Common myeloid progenitor, CD34-positive (primary cell): ENCODE measurements at regions not wholly inside any gene's neighbourhood (a gene's known extent, or its start where the extent isn't known, plus 50 kb on each side); places are given as distances from the start of the nearest gene placed in this dataset.

Experiments used
- CTCF ChIA-PET: fragments of 350-600 bp; sonication (Branson Sonifier 250); formaldehyde crosslinking; loops from one replicate; lab custom pipeline; 2021; ENCODE audit warnings: antibody characterized with exemption; lab: Charles Lee
- POLR2A ChIA-PET: fragments of 350-600 bp; sonication (Branson Sonifier 250); formaldehyde crosslinking; loops from one replicate; lab custom pipeline; 2021; ENCODE audit warnings: antibody characterized with exemption; lab: Charles Lee
- DNase-seq, 3 donors: peaks; one replicate each; pipeline versions ENCODE4 v3.0.0 to v3.0.0-alpha.2; 2013
- H3K27ac ChIP-seq, 2 experiments: 1 replicate in 1 of 2; 2 replicates in 1 of 2; pipeline ENCODE4 v1.7.0; 2013; ENCODE audit warnings: inconsistent platforms in 2 of 2, low read length in 2 of 2, mild to moderate bottlenecking in 2 of 2, low read depth in 1 of 2, moderate library complexity in 1 of 2; ENCODE audit not compliant: severe bottlenecking in 2 of 2, insufficient read depth in 1 of 2, poor library complexity in 1 of 2
- H3K27me3 ChIP-seq, 5 experiments: replicated peaks in 2 of 5; 1 replicate in 3 of 5; 2 replicates in 2 of 5; pipeline versions ENCODE4 v1.6.1 to v1.7.0; 2013; ENCODE audit warnings: low read length in 4 of 5, mild to moderate bottlenecking in 2 of 5, moderate library complexity in 2 of 5, inconsistent platforms in 1 of 5; ENCODE audit not compliant: insufficient read depth in 5 of 5, control insufficient read depth in 4 of 5
- H3K36me3 ChIP-seq, 4 experiments: 1 replicate in 2 of 4; 2 replicates in 2 of 4; pipeline versions ENCODE4 v1.6.1 to v1.7.0; 2013; ENCODE audit warnings: low read length in 3 of 4, control low read depth in 1 of 4, mild to moderate bottlenecking in 1 of 4; ENCODE audit not compliant: control insufficient read depth in 4 of 4, insufficient read depth in 4 of 4
- H3K4me1 ChIP-seq, 4 experiments: 1 replicate in 3 of 4; 2 replicates in 1 of 4; pipeline versions ENCODE4 v1.6.1 to v1.7.1; 2013; ENCODE audit warnings: low read length in 3 of 4, mild to moderate bottlenecking in 3 of 4, control low read depth in 1 of 4, inconsistent platforms in 1 of 4, moderate library complexity in 1 of 4; ENCODE audit not compliant: control insufficient read depth in 4 of 4, insufficient read depth in 4 of 4; ENCODE audit errors: control extremely low read depth in 1 of 4
- H3K4me3 ChIP-seq, 7 experiments: 1 replicate in 4 of 7; 2 replicates in 3 of 7; pipeline versions ENCODE4 v1.5.1 to v1.7.0; 2013; ENCODE audit warnings: mild to moderate bottlenecking in 7 of 7, low read length in 6 of 7, moderate library complexity in 6 of 7, inconsistent platforms in 2 of 7, low read depth in 2 of 7, control low read depth in 1 of 7; ENCODE audit not compliant: insufficient read depth in 4 of 7, control insufficient read depth in 1 of 7; ENCODE audit errors: extremely low read depth in 1 of 7
- H3K9me3 ChIP-seq, 5 experiments: 1 replicate in 4 of 5; 2 replicates in 1 of 5; pipeline versions ENCODE4 v1.6.1 to v1.7.1; 2013; ENCODE audit warnings: low read length in 4 of 5, mild to moderate bottlenecking in 2 of 5, inconsistent platforms in 1 of 5, low read depth in 1 of 5, moderate library complexity in 1 of 5; ENCODE audit not compliant: control insufficient read depth in 4 of 5, insufficient read depth in 2 of 5; ENCODE audit errors: control extremely low read depth in 1 of 5
- WGBS: methylation state at CpG from one replicate; pipeline ENCODE4 v1.1.5; 2013; ENCODE audit not compliant: insufficient coverage; 5-methylcytosine and 5-hydroxymethylcytosine counted together

- no peaks in the 10 kb centered on the region for H3K36me3 ChIP-seq
- no peaks in the 10 kb centered on the region for H3K9me3 ChIP-seq
- H3K27me3 ChIP-seq, result peaks cover 0 to 4% (median 0%) of the 10 kb centered on the region in 5 experiments
- no peak overlapping the region for H3K4me3 ChIP-seq
- POLR2A ChIA-PET, result no interaction called here
- no peaks in the 10 kb centered on the region for H3K4me1 ChIP-seq
- no peak overlapping the region for H3K27ac ChIP-seq
- CTCF ChIA-PET, result no interaction called here
- DNase-seq, result no peak
These were observed 247.3 kb upstream of the GYPC start for GRCh38 chr2:126408671-126409070.

- Histone ChIP-seq H3K4me3 (no peak overlapping the region), H3K36me3 (no peaks in the 10 kb centered on the region), H3K27me3 (peaks cover 0 to 4% (median 0%) of the 10 kb centered on the region in 5 experiments), H3K4me1 (no peaks in the 10 kb centered on the region), H3K9me3 (no peaks in the 10 kb centered on the region), H3K27ac (no peak overlapping the region)
- CTCF ChIA-PET, result interaction anchor here (1.0 to 1.4 kb wide), 2 partner anchors 13 to 17 kb away, joined by 3 read pairs; no protein-coding TSS in a partner anchor
- no peak for DNase-seq
- 100% methylated on average over 1 of the region's 3 CpGs for WGBS
- POLR2A ChIA-PET, result no interaction called here
These were observed 246.1 kb upstream of the GYPC start for GRCh38 chr2:126409850-126410249.

DNA sequence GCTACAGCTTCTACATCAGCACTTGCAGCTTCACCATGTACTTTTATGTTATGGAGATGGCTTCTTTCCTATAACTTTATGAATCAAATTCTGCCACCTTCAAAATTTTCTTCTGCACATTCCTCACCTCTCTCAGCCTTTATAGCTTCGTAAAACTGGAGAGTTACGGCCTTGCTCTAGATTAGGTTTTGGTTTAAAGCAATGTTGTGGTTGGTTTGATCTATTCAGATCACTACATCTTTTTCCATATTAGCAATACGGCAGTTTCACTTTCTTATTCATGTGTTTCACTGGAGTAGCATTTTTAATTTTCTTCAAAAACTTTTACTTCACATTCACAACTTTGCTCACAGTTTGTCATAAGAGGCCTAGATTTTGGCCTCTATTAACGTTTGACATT, 242.9 kb upstream of the GYPC start:
- WGBS, result 17% methylated on average over 1 of the region's 4 CpGs
- no peak for DNase-seq
- ChIA-PET POLR2A (no interaction called here), CTCF (no interaction called here)
- no peak overlapping the region for H3K27ac ChIP-seq
- no peaks in the 10 kb centered on the region for H3K36me3 ChIP-seq
- no peak overlapping the region for H3K4me3 ChIP-seq
- peaks cover 0 to 2% (median 0%) of the 10 kb centered on the region in 5 experiments for H3K27me3 ChIP-seq
- peaks cover 0 to 2% (median 0%) of the 10 kb centered on the region in 5 experiments for H3K9me3 ChIP-seq
- H3K4me1 ChIP-seq, result no peaks in the 10 kb centered on the region

DNA sequence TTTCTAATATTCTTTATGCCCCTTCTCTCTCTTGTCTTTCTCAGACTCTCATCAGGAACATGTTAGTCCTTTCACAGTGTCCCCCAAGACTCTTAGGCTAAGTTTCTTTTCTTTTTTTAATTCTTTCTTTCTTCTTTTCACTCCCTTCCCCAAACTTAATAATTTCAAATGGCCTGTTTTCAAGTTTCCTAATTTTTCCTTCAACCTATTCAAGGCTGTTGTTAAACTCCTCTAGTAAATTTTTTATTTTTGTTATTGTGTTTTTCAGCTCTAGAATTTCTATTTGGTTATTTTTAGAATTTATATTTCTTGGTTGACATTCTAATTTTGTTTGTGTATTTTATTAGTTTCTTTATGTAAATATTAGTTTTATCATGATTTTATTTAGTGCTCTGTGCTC, 236.6 kb upstream of the GYPC start:
- no peak for DNase-seq
- no peaks in the 10 kb centered on the region for H3K36me3 ChIP-seq
- POLR2A ChIA-PET, result no interaction called here
- H3K27me3 ChIP-seq, result no peaks in the 10 kb centered on the region
- CTCF ChIA-PET, result no interaction called here
- H3K27ac ChIP-seq, result no peak overlapping the region
- H3K9me3 ChIP-seq, result peaks cover 0 to 6% (median 2%) of the 10 kb centered on the region in 5 experiments
- no peak overlapping the region for H3K4me3 ChIP-seq
- H3K4me1 ChIP-seq, result no peaks in the 10 kb centered on the region

- H3K4me1 ChIP-seq, result no peaks in the 10 kb centered on the region
- CTCF ChIA-PET, result interaction anchor here (1.0 kb wide), 1 partner anchor 16 kb away, joined by 3 read pairs; no protein-coding TSS in a partner anchor
- H3K4me3 ChIP-seq, result no peak overlapping the region
- no CpG with 5 or more reads among the region's 1 CpG for WGBS
- no peak overlapping the region for H3K27ac ChIP-seq
- no peak for DNase-seq
- no peaks in the 10 kb centered on the region for H3K36me3 ChIP-seq
- POLR2A ChIA-PET, result no interaction called here
- peaks cover 0 to 2% (median 0%) of the 10 kb centered on the region in 5 experiments for H3K9me3 ChIP-seq
- H3K27me3 ChIP-seq, result no peaks in the 10 kb centered on the region
These were observed 230.0 kb upstream of the GYPC start for GRCh38 chr2:126425943-126426342.

DNA sequence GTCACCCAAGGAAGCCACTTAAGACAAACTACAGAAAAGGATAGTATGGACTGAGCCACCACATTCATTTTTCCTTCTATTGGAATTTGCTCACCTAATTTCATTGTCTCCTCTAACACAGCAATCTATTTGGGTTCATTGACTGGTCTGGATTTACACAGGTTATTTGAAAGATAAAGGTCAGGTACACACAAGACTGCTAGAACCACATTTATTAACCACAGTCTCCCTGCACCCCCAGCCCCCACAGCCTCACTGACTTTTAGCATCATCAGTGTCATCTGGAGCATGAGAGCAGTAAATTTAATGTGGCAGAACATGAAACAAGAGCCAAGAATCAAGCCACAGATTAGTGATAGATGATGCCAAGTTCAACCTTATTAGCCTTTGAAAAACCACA, 226.9 kb upstream of the GYPC start:
- POLR2A ChIA-PET, result no interaction called here
- no peak for DNase-seq
- CTCF ChIA-PET, result no interaction called here
- Histone ChIP-seq H3K27ac (no peak overlapping the region), H3K4me1 (no peaks in the 10 kb centered on the region), H3K27me3 (no peaks in the 10 kb centered on the region), H3K4me3 (no peak overlapping the region), H3K36me3 (no peaks in the 10 kb centered on the region), H3K9me3 (peaks cover 0 to 2% (median 0%) of the 10 kb centered on the region in 5 experiments)

- CTCF ChIA-PET, result no interaction called here
- no peaks in the 10 kb centered on the region for H3K27me3 ChIP-seq
- 91% methylated on average over 2 of the region's 4 CpGs for WGBS
- no peak for DNase-seq
- H3K36me3 ChIP-seq, result no peaks in the 10 kb centered on the region
- no peak overlapping the region for H3K4me3 ChIP-seq
- POLR2A ChIA-PET, result no interaction called here
- H3K9me3 ChIP-seq, result peaks cover 0 to 2% (median 0%) of the 10 kb centered on the region in 5 experiments
- H3K4me1 ChIP-seq, result no peaks in the 10 kb centered on the region
- no peak overlapping the region for H3K27ac ChIP-seq
These were observed 224.8 kb upstream of the GYPC start for GRCh38 chr2:126431136-126431535.
